Calu3 (cell line): ENCODE measurements at regions not wholly inside any gene's neighbourhood (a gene's known extent, or its start where the extent isn't known, plus 50 kb on each side); places are given as distances from the start of the nearest gene placed in this dataset.

Experiments
- BruUV-seq: library from RNA; stranded (reverse); fragments of 400-500 nt; replicated peaks from 2 replicates; lab custom pipeline; 2021; lab: Mats Ljungman, UMichigan
- CTCF ChIA-PET: fragments of 300-600 bp; sonication (Branson Sonifier 250); formaldehyde crosslinking; loops from one replicate; lab custom pipeline; 2022; ENCODE audit warnings: antibody characterized with exemption; lab: Charles Lee
- DNase-seq: peaks from one replicate; pipeline ENCODE4 v3.0.0; 2022
- H3K27ac Mint-ChIP-seq: one replicate; pipeline ENCODE4 v1.8.0; 2022; ENCODE audit warnings: mixed read lengths; ENCODE audit not compliant: unreplicated experiment
- H3K27me3 Mint-ChIP-seq: one replicate; pipeline ENCODE4 v1.8.0; 2022; ENCODE audit warnings: mixed read lengths; ENCODE audit not compliant: unreplicated experiment
- H3K36me3 Mint-ChIP-seq: one replicate; pipeline ENCODE4 v1.8.0; 2022; ENCODE audit warnings: mild to moderate bottlenecking, moderate library complexity, mixed read lengths; ENCODE audit not compliant: insufficient read depth, unreplicated experiment
- H3K4me1 Mint-ChIP-seq: one replicate; pipeline ENCODE4 v1.8.0; 2022; ENCODE audit warnings: mild to moderate bottlenecking, low read depth, mixed read lengths; ENCODE audit not compliant: unreplicated experiment
- H3K4me3 Mint-ChIP-seq: one replicate; pipeline ENCODE4 v1.8.0; 2022; ENCODE audit warnings: mild to moderate bottlenecking, low read depth, moderate library complexity, mixed read lengths; ENCODE audit not compliant: unreplicated experiment
- H3K9me3 Mint-ChIP-seq: one replicate; pipeline ENCODE4 v1.8.0; 2022; ENCODE audit warnings: low read depth, mixed read lengths; ENCODE audit not compliant: unreplicated experiment
- intact Hi-C: fragments of 100-400 bp; cut with micrococcal nuclease; formaldehyde crosslinking; loops from one replicate; pipeline ENCODE4 v1.10.0; 2022; ENCODE audit not compliant: unreplicated experiment
- TF ChIP-seq, protein P1 (sequence below): fragments of 200-600 bp; IDR thresholded peaks from one replicate; pipeline ENCODE4 v1.8.0; 2022; ENCODE audit warnings: antibody characterized with exemption; ENCODE audit not compliant: unreplicated experiment

- H3K27me3 Mint-ChIP-seq = no peaks in the 10 kb centered on the region
- peaks cover 13% of the 10 kb centered on the region for H3K9me3 Mint-ChIP-seq
- H3K4me3 Mint-ChIP-seq = no peak overlapping the region
- no peak overlapping the region for H3K27ac Mint-ChIP-seq
- H3K36me3 Mint-ChIP-seq = no peaks in the 10 kb centered on the region
- intact Hi-C loops = no loop called here
- BruUV-seq = no TSS peak
- CTCF ChIA-PET = no interaction called here
- no peaks in the 10 kb centered on the region for H3K4me1 Mint-ChIP-seq
- DNase-seq = no peak
- TF ChIP-seq, protein P1, sequence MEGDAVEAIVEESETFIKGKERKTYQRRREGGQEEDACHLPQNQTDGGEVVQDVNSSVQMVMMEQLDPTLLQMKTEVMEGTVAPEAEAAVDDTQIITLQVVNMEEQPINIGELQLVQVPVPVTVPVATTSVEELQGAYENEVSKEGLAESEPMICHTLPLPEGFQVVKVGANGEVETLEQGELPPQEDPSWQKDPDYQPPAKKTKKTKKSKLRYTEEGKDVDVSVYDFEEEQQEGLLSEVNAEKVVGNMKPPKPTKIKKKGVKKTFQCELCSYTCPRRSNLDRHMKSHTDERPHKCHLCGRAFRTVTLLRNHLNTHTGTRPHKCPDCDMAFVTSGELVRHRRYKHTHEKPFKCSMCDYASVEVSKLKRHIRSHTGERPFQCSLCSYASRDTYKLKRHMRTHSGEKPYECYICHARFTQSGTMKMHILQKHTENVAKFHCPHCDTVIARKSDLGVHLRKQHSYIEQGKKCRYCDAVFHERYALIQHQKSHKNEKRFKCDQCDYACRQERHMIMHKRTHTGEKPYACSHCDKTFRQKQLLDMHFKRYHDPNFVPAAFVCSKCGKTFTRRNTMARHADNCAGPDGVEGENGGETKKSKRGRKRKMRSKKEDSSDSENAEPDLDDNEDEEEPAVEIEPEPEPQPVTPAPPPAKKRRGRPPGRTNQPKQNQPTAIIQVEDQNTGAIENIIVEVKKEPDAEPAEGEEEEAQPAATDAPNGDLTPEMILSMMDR = no peak
Measured at GRCh38 chr20:60648556-60648955, 603.5 kb upstream of the CDH4 start.

DNA sequence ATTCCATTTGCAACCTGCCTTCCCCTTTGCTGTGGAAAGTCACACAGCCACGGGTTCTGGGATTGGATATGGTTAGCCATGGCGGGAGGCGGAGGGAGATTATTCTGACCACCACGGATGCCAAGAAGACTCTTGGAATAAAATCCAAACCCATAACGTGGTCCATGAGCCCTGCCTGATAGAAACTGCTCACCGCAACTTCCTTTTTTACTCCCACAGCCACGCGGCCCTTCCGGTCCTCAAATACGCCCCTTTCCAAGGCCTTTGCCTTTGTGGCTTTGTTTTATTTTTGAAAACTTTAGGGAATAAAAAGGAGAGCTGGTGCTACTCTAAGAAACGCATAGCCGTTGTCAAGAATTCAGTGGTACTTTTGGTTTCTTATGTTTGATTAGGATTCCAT, 602.5 kb upstream of the CDH4 start:
- DNase-seq = no peak
- no peak overlapping the region for H3K27ac Mint-ChIP-seq
- no peaks in the 10 kb centered on the region for H3K27me3 Mint-ChIP-seq
- H3K4me1 Mint-ChIP-seq = no peaks in the 10 kb centered on the region
- CTCF ChIA-PET = no interaction called here
- no peaks in the 10 kb centered on the region for H3K36me3 Mint-ChIP-seq
- no peak overlapping the region for H3K4me3 Mint-ChIP-seq
- H3K9me3 Mint-ChIP-seq = peaks cover 15% of the 10 kb centered on the region
- BruUV-seq = no TSS peak
- intact Hi-C loops = no loop called here
- TF ChIP-seq, protein P1 = no peak

- Mint-ChIP-seq H3K27ac (no peak overlapping the region), H3K9me3 (peaks cover 17% of the 10 kb centered on the region), H3K36me3 (no peaks in the 10 kb centered on the region), H3K4me1 (no peaks in the 10 kb centered on the region), H3K4me3 (no peak overlapping the region), H3K27me3 (no peaks in the 10 kb centered on the region)
- no peak for DNase-seq
- BruUV-seq = no TSS peak
- TF ChIP-seq, protein P1 = no peak
- CTCF ChIA-PET = no interaction called here
- intact Hi-C loops = no loop called here
Measured at GRCh38 chr20:60650087-60650486, 602.0 kb upstream of the CDH4 start.

DNA sequence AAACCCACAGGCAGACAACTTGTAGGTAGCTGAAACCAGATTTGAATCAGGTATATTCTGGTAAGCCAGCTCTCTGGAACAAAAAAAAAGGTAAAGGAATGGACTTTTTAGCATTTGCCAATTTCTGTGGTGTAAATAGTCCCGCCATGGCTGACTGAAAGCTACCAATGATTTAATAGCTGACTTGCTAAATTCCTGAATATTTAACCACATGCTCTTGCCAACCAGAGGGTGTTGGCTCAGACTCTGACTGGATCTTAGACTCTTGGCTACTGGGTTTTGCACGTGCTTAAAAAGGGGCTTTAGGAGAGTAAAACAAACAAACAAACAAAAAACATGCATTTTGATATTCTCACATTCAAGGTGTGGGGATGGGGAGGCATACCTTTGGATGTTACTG, 600.0 kb upstream of the CDH4 start:
- Mint-ChIP-seq H3K27ac (no peak overlapping the region), H3K4me1 (no peaks in the 10 kb centered on the region), H3K27me3 (no peaks in the 10 kb centered on the region), H3K9me3 (peaks cover 24% of the 10 kb centered on the region), H3K4me3 (no peak overlapping the region), H3K36me3 (no peaks in the 10 kb centered on the region)
- intact Hi-C loops = no loop called here
- CTCF ChIA-PET = no interaction called here
- TF ChIP-seq, protein P1 = no peak
- no peak for DNase-seq
- no TSS peak for BruUV-seq
